Upper lobe of left lung (tissue), 6 donors: ENCODE measurements at regions not wholly inside any gene's neighbourhood (a gene's known extent, or its start where the extent isn't known, plus 50 kb on each side); places are given as distances from the start of the nearest gene placed in this dataset.

ENCODE experiments used
- ATAC-seq, 2 donors: fragments of 200-7000 bp; cut with Tn5 transposase; one replicate each; pipeline ENCODE4 v1.9.1; 2022; ENCODE audit warnings: mild to moderate bottlenecking in 2 of 2, moderate library complexity in 2 of 2; ENCODE audit not compliant: low FRiP score in 2 of 2
- DNase-seq, 2 donors: peaks; one replicate each; pipeline ENCODE4 v3.0.0-alpha.2; 2019 to 2020
- H3K27ac ChIP-seq, 4 donors: fragments of 200-600 bp; sonication (generic); one replicate each; pipeline ENCODE4 v1.5.1; 2016 to 2019
- H3K27me3 ChIP-seq, 4 donors: fragments of 200-600 bp; sonication (generic); one replicate each; pipeline ENCODE4 v1.5.1; 2017 to 2019
- H3K36me3 ChIP-seq, 4 donors: fragments of 200-600 bp; sonication (generic); one replicate each; pipeline ENCODE4 v1.5.1; 2016 to 2019
- H3K4me1 ChIP-seq, 4 donors: fragments of 200-600 bp; sonication (generic); one replicate each; pipeline ENCODE4 v1.5.1; 2018 to 2019
- H3K4me3 ChIP-seq, 4 donors: fragments of 200-600 bp; sonication (generic); one replicate each; pipeline ENCODE4 v1.5.1; 2017 to 2019; ENCODE audit warnings: mild to moderate bottlenecking in 2 of 4, moderate library complexity in 1 of 4
- H3K9me3 ChIP-seq, 4 donors: fragments of 200-600 bp; sonication (generic); one replicate each; pipeline ENCODE4 v1.5.1; 2018 to 2019
- CTCF ChIP-seq, 6 experiments: fragments of 450-650 bp in 4 of 6; fragments of 200-600 bp in 2 of 6; sonication (generic) in 2 of 6; IDR thresholded peaks; one replicate each; pipeline ENCODE4 v1.5.1; 2016 to 2019; ENCODE audit warnings: antibody characterized with exemption in 6 of 6
- EP300 ChIP-seq, 4 donors: sonication (generic); formaldehyde crosslinking; IDR thresholded peaks; one replicate each; pipeline ENCODE4 v1.5.1; 2017; ENCODE audit warnings: antibody characterized with exemption in 4 of 4, control low read depth in 2 of 4
- POLR2A ChIP-seq, 4 donors: fragments of 450-650 bp; IDR thresholded peaks; one replicate each; pipeline ENCODE4 v1.5.1; 2016 to 2017; ENCODE audit warnings: antibody characterized with exemption in 4 of 4, mild to moderate bottlenecking in 2 of 4
- POLR2AphosphoS5 ChIP-seq, 2 donors: sonication (generic); formaldehyde crosslinking; IDR thresholded peaks; one replicate each; pipeline ENCODE4 v1.5.1; 2017; ENCODE audit warnings: antibody characterized with exemption in 2 of 2
- WGBS, 2 donors: methylation state at CpG; one replicate each; pipeline ENCODE4 v1.1.5; 2017 to 2018; 5-methylcytosine and 5-hydroxymethylcytosine counted together
- donor health status: DM: no; HTN: no; CAD: no; lungs with moderate emphysema.
- donor health status: DM: no; HTN: yes; CAD: no; lungs with severe emphysema.

GRCh38 chr4:102439812-102440211, 61.3 kb upstream of the NFKB1 start:
- Histone ChIP-seq H3K27me3 (no peaks in the 10 kb centered on the region), H3K4me3 (no peak overlapping the region), H3K27ac (peak overlapping the region in 3 of 4 donors; percentile 54 to 66 (median 64)), H3K4me1 (peaks cover 12 to 22% (median 15%) of the 10 kb centered on the region in 4 donors), H3K9me3 (no peaks in the 10 kb centered on the region), H3K36me3 (no peaks in the 10 kb centered on the region)
- ATAC-seq (peak; percentile 72 to 77), DNase-seq (no peak)
- TF ChIP-seq CTCF (IDR thresholded peaks at IDR 0.05): no peak
- peak in 1 of 2 donors; percentile 30 for TF ChIP-seq POLR2AphosphoS5 (IDR thresholded peaks at IDR 0.05)

GRCh38 chr4:102440498-102440897, 60.7 kb upstream of the NFKB1 start:
- H3K4me1 ChIP-seq: peaks cover 12 to 22% (median 15%) of the 10 kb centered on the region in 4 donors
- TF ChIP-seq POLR2AphosphoS5 (IDR thresholded peaks at IDR 0.05): no peak
- TF ChIP-seq EP300 (IDR thresholded peaks at IDR 0.05): no peak
- TF ChIP-seq CTCF (IDR thresholded peaks at IDR 0.05): no peak
- no peak for TF ChIP-seq POLR2A (IDR thresholded peaks at IDR 0.05)
- H3K9me3 ChIP-seq: no peaks in the 10 kb centered on the region
- peak overlapping the region in 1 of 4 donors; percentile 54 for H3K27ac ChIP-seq
- no peak overlapping the region for H3K4me3 ChIP-seq
- WGBS, 2 donors: 83 to 93% methylated on average over 1 of the region's 1 CpG
- ATAC-seq (no peak), DNase-seq (no peak)
- no peaks in the 10 kb centered on the region for H3K36me3 ChIP-seq
- H3K27me3 ChIP-seq: no peaks in the 10 kb centered on the region

GRCh38 chr4:102441978-102442911, 58.9 kb upstream of the NFKB1 start:
- no peaks in the 10 kb centered on the region for H3K27me3 ChIP-seq
- H3K4me1 ChIP-seq: peaks cover 12 to 22% (median 15%) of the 10 kb centered on the region in 4 donors
- TF ChIP-seq POLR2AphosphoS5 (IDR thresholded peaks at IDR 0.05) (no peak), EP300 (IDR thresholded peaks at IDR 0.05) (no peak), POLR2A (IDR thresholded peaks at IDR 0.05) (no peak), CTCF (IDR thresholded peaks at IDR 0.05) (no peak)
- DNase-seq (no peak), ATAC-seq (no peak)
- no peak overlapping the region for H3K27ac ChIP-seq
- 76 to 77% methylated on average over 8 of the region's 8 CpGs for WGBS, 2 donors
- H3K9me3 ChIP-seq: no peaks in the 10 kb centered on the region
- no peak overlapping the region for H3K4me3 ChIP-seq
- no peaks in the 10 kb centered on the region for H3K36me3 ChIP-seq

GRCh38 chr4:102444752-102445151, 56.4 kb upstream of the NFKB1 start:
- no peaks in the 10 kb centered on the region for H3K36me3 ChIP-seq
- TF ChIP-seq CTCF (IDR thresholded peaks at IDR 0.05) (no peak), POLR2AphosphoS5 (IDR thresholded peaks at IDR 0.05) (no peak), POLR2A (IDR thresholded peaks at IDR 0.05) (no peak), EP300 (IDR thresholded peaks at IDR 0.05) (no peak)
- peaks cover 1 to 8% (median 4%) of the 10 kb centered on the region in 4 donors for H3K4me1 ChIP-seq
- WGBS, 2 donors: 73% methylated on average over 4 of the region's 4 CpGs
- no peaks in the 10 kb centered on the region for H3K27me3 ChIP-seq
- DNase-seq (no peak), ATAC-seq (no peak)
- H3K27ac ChIP-seq: no peak overlapping the region
- no peak overlapping the region for H3K4me3 ChIP-seq
- no peaks in the 10 kb centered on the region for H3K9me3 ChIP-seq

GRCh38 chr4:102445213-102445612, 55.9 kb upstream of the NFKB1 start:
- Histone ChIP-seq H3K9me3 (no peaks in the 10 kb centered on the region), H3K36me3 (no peaks in the 10 kb centered on the region), H3K4me1 (peaks cover 0 to 4% (median 1%) of the 10 kb centered on the region in 4 donors), H3K4me3 (no peak overlapping the region), H3K27me3 (no peaks in the 10 kb centered on the region), H3K27ac (no peak overlapping the region)
- no peak for TF ChIP-seq CTCF (IDR thresholded peaks at IDR 0.05)
- TF ChIP-seq POLR2A (IDR thresholded peaks at IDR 0.05): no peak
- no peak for TF ChIP-seq POLR2AphosphoS5 (IDR thresholded peaks at IDR 0.05)
- TF ChIP-seq EP300 (IDR thresholded peaks at IDR 0.05): no peak
- WGBS, 2 donors: 88 to 98% methylated on average over 2 of the region's 2 CpGs
- DNase-seq (no peak), ATAC-seq (no peak)
